ENCODE measurements at regions not wholly inside any gene's neighbourhood (a gene's known extent, or its start where the extent isn't known, plus 50 kb on each side); places are given as distances from the start of the nearest gene placed in this dataset.

GRCh38 chr4:20091781-20092180 lies 159.9 kb upstream of the SLIT2 start:
- TF ChIP-seq, protein P1, sequence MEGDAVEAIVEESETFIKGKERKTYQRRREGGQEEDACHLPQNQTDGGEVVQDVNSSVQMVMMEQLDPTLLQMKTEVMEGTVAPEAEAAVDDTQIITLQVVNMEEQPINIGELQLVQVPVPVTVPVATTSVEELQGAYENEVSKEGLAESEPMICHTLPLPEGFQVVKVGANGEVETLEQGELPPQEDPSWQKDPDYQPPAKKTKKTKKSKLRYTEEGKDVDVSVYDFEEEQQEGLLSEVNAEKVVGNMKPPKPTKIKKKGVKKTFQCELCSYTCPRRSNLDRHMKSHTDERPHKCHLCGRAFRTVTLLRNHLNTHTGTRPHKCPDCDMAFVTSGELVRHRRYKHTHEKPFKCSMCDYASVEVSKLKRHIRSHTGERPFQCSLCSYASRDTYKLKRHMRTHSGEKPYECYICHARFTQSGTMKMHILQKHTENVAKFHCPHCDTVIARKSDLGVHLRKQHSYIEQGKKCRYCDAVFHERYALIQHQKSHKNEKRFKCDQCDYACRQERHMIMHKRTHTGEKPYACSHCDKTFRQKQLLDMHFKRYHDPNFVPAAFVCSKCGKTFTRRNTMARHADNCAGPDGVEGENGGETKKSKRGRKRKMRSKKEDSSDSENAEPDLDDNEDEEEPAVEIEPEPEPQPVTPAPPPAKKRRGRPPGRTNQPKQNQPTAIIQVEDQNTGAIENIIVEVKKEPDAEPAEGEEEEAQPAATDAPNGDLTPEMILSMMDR (IDR thresholded peaks at IDR 0.05; ENCODE audit: extremely low read depth in 1 of 2, insufficient read depth in 1 of 2, low read depth in 1 of 2, low read length in 2 of 2), result no peak
- TF ChIP-seq MYC (IDR thresholded peaks at IDR 0.05; ENCODE audit: low read depth, low read length) (no peak), POLR2AphosphoS5 (IDR thresholded peaks at IDR 0.05; ENCODE audit: insufficient read depth, low read depth, low read length) (no peak), POLR2A (IDR thresholded peaks at IDR 0.05; ENCODE audit: low read depth, low read length) (no peak), GATA2 (IDR thresholded peaks at IDR 0.05; ENCODE audit: insufficient read depth, insufficient read length, low read depth, low read length) (no peak), EZH2 (IDR thresholded peaks at IDR 0.05; ENCODE audit: borderline replicate concordance, low read depth, low read length, severe bottlenecking) (no peak)

Measured in endothelial cell of umbilical vein (primary cell).